CD14-positive monocyte (primary cell): ENCODE measurements at regions not wholly inside any gene's neighbourhood (a gene's known extent, or its start where the extent isn't known, plus 50 kb on each side); places are given as distances from the start of the nearest gene placed in this dataset.

ENCODE experiments used
- DNase-seq, 3 donors: peaks; one replicate each; pipeline ENCODE4 v3.0.0-alpha.2; 2011 to 2022
- H2AFZ ChIP-seq: 2 replicates; pipeline ENCODE4 v1.6.0; 2012; ENCODE audit warnings: mild to moderate bottlenecking, low read depth, low read length, inconsistent platforms; ENCODE audit not compliant: insufficient read depth, poor library complexity, severe bottlenecking
- H3K27ac ChIP-seq, 2 donors: 1 replicate in 1 of 2; 2 replicates in 1 of 2; pipeline ENCODE4 v1.5.1; 2012 to 2013; ENCODE audit warnings: low read length in 2 of 2, control low read depth in 1 of 2, inconsistent platforms in 1 of 2, low read depth in 1 of 2, mild to moderate bottlenecking in 1 of 2
- H3K27me3 ChIP-seq, 2 donors: one replicate each; pipeline versions ENCODE4 v1.6.0 to v1.6.1; 2011 to 2013; ENCODE audit warnings: low read length in 2 of 2; ENCODE audit not compliant: control insufficient read depth in 2 of 2, insufficient read depth in 2 of 2
- H3K36me3 ChIP-seq, 2 donors: replicated peaks in 1 of 2; 1 replicate in 1 of 2; 2 replicates in 1 of 2; pipeline versions ENCODE4 v1.5.1 to v1.6.1; 2012 to 2013; ENCODE audit warnings: low read length in 2 of 2, control low read depth in 1 of 2, inconsistent platforms in 1 of 2, mild to moderate bottlenecking in 1 of 2; ENCODE audit not compliant: insufficient read depth in 2 of 2, control insufficient read depth in 1 of 2
- H3K4me1 ChIP-seq, 2 donors: 1 replicate in 1 of 2; 2 replicates in 1 of 2; pipeline versions ENCODE4 v1.5.1 to v1.6.1; 2012 to 2013; ENCODE audit warnings: low read length in 2 of 2, control low read depth in 1 of 2, inconsistent platforms in 1 of 2, mild to moderate bottlenecking in 1 of 2, moderate library complexity in 1 of 2; ENCODE audit not compliant: insufficient read depth in 2 of 2, control insufficient read depth in 1 of 2
- H3K4me2 ChIP-seq: replicated peaks from 2 replicates; pipeline ENCODE3; 2012; ENCODE audit warnings: low read length, moderate library complexity, mild to moderate bottlenecking; ENCODE audit not compliant: poor library complexity, severe bottlenecking; ENCODE audit errors: extremely low read depth
- H3K4me3 ChIP-seq, 3 experiments: fragments of 200-600 bp in 1 of 3; sonication (generic) in 1 of 3; replicated peaks in 1 of 3; 1 replicate in 2 of 3; 2 replicates in 1 of 3; pipeline ENCODE4 v1.5.1; 2011 to 2013; ENCODE audit warnings: low read length in 3 of 3, mild to moderate bottlenecking in 3 of 3, control low read depth in 2 of 3, low read depth in 2 of 3, inconsistent platforms in 1 of 3, moderate library complexity in 1 of 3
- H3K79me2 ChIP-seq: 2 replicates; pipeline ENCODE4 v1.6.0; 2012; ENCODE audit warnings: mild to moderate bottlenecking, control low read depth, inconsistent platforms, low read length, moderate library complexity; ENCODE audit not compliant: insufficient read depth
- H3K9ac ChIP-seq: 2 replicates; pipeline ENCODE4 v1.6.0; 2017; ENCODE audit warnings: low read length, mild to moderate bottlenecking; ENCODE audit not compliant: insufficient read depth, poor library complexity, severe bottlenecking
- H3K9me3 ChIP-seq, 2 donors: replicated peaks in 1 of 2; 1 replicate in 1 of 2; 2 replicates in 1 of 2; pipeline versions ENCODE4 v1.5.1 to v1.6.1; 2012 to 2013; ENCODE audit warnings: low read length in 2 of 2, control low read depth in 1 of 2; ENCODE audit not compliant: control insufficient read depth in 1 of 2, insufficient read depth in 1 of 2
- H4K20me1 ChIP-seq: 2 replicates; pipeline ENCODE4 v1.6.0; 2012; ENCODE audit warnings: mild to moderate bottlenecking, low read length, control low read depth, moderate library complexity; ENCODE audit not compliant: insufficient read depth
- H3K27ac Mint-ChIP-seq, 7 donors: one replicate each; pipeline ENCODE4 v1.8.0; 2020; ENCODE audit warnings: mild to moderate bottlenecking in 7 of 7, mixed read lengths in 7 of 7, moderate library complexity in 6 of 7, inconsistent platforms in 2 of 7
- H3K27me3 Mint-ChIP-seq, 3 donors: one replicate each; pipeline ENCODE4 v1.8.0; 2021 to 2022; ENCODE audit warnings: low read depth in 3 of 3, mild to moderate bottlenecking in 3 of 3, mixed read lengths in 3 of 3, moderate library complexity in 3 of 3, inconsistent platforms in 1 of 3
- H3K36me3 Mint-ChIP-seq, 2 donors: one replicate each; pipeline ENCODE4 v1.8.0; 2020; ENCODE audit warnings: mixed read lengths in 2 of 2, inconsistent platforms in 1 of 2, mild to moderate bottlenecking in 1 of 2
- H3K4me1 Mint-ChIP-seq: one replicate; pipeline ENCODE4 v1.8.0; 2020; ENCODE audit warnings: mild to moderate bottlenecking, mixed read lengths
- H3K4me3 Mint-ChIP-seq, 2 donors: one replicate each; pipeline ENCODE4 v1.8.0; 2020; ENCODE audit warnings: mild to moderate bottlenecking in 2 of 2, mixed read lengths in 2 of 2, moderate library complexity in 1 of 2
- H3K9me3 Mint-ChIP-seq, 7 donors: one replicate each; pipeline ENCODE4 v1.8.0; 2020 to 2022; ENCODE audit warnings: mixed read lengths in 7 of 7, mild to moderate bottlenecking in 6 of 7, moderate library complexity in 6 of 7, inconsistent platforms in 2 of 7
- CTCF ChIP-seq: fragments of 200-600 bp; IDR thresholded peaks from one replicate; pipeline ENCODE4 v1.8.0; 2022; ENCODE audit warnings: antibody characterized with exemption, mild to moderate bottlenecking
- WGBS: methylation state at CpG from one replicate; pipeline ENCODE4 v1.1.5; 2013; ENCODE audit warnings: missing lambda C conversion rate; ENCODE audit not compliant: insufficient coverage; 5-methylcytosine and 5-hydroxymethylcytosine counted together
- intact Hi-C, 2 donors: fragments of 100-400 bp; cut with micrococcal nuclease; formaldehyde crosslinking; loops; one replicate each; pipeline versions ENCODE4 v1.15.0 to v1.15.1; 2023

GRCh38 chr6:2514965-2515543 is 235.7 kb downstream of the MYLK4 start:
- H3K27me3 ChIP-seq: peaks cover 40 to 48% of the 10 kb centered on the region in 2 donors
- peaks cover 0 to 4% of the 10 kb centered on the region in 2 donors for H3K36me3 ChIP-seq
- no peak overlapping the region for H3K27ac ChIP-seq
- H4K20me1 ChIP-seq: no peaks in the 10 kb centered on the region
- Mint-ChIP-seq H3K27ac (no peak overlapping the region), H3K27me3 (peaks cover 37 to 52% (median 50%) of the 10 kb centered on the region in 3 donors), H3K36me3 (no peaks in the 10 kb centered on the region), H3K4me3 (no peak overlapping the region), H3K9me3 (peaks cover 8 to 37% (median 18%) of the 10 kb centered on the region in 7 donors), H3K4me1 (no peaks in the 10 kb centered on the region)
- no peaks in the 10 kb centered on the region for H3K4me1 ChIP-seq
- H2AFZ ChIP-seq: no peak overlapping the region
- no peak overlapping the region for H3K4me3 ChIP-seq
- TF ChIP-seq CTCF: no peak
- H3K79me2 ChIP-seq: no peaks in the 10 kb centered on the region
- intact Hi-C loops: no loop called here
- DNase-seq: no peak
- no peak overlapping the region for H3K9ac ChIP-seq
- peaks cover 17 to 19% of the 10 kb centered on the region in 2 donors for H3K9me3 ChIP-seq
- H3K4me2 ChIP-seq: no peak overlapping the region
- 97% methylated on average over 8 of the region's 15 CpGs for WGBS

GRCh38 chr6:2512802-2513201 is 237.9 kb downstream of the MYLK4 start:
- H3K9me3 Mint-ChIP-seq: peaks cover 0 to 20% (median 3%) of the 10 kb centered on the region in 7 donors
- no peak overlapping the region for H3K4me3 ChIP-seq
- H3K27ac ChIP-seq: no peak overlapping the region
- peaks cover 39 to 43% of the 10 kb centered on the region in 2 donors for H3K27me3 ChIP-seq
- no CpG with 5 or more reads among the region's 5 CpGs for WGBS
- H3K79me2 ChIP-seq: no peaks in the 10 kb centered on the region
- H3K36me3 Mint-ChIP-seq: no peaks in the 10 kb centered on the region
- no peak overlapping the region for H3K27ac Mint-ChIP-seq
- H3K36me3 ChIP-seq: no peaks in the 10 kb centered on the region
- H3K9me3 ChIP-seq: peaks cover 0 to 4% of the 10 kb centered on the region in 2 donors
- H4K20me1 ChIP-seq: no peaks in the 10 kb centered on the region
- intact Hi-C loops: no loop called here
- peaks cover 3% of the 10 kb centered on the region for H3K4me1 Mint-ChIP-seq
- no peak for TF ChIP-seq CTCF
- H3K9ac ChIP-seq: no peak overlapping the region
- H3K4me2 ChIP-seq: no peak overlapping the region
- no peaks in the 10 kb centered on the region for H3K4me1 ChIP-seq
- no peak overlapping the region for H3K4me3 Mint-ChIP-seq
- peaks cover 28 to 51% (median 47%) of the 10 kb centered on the region in 3 donors for H3K27me3 Mint-ChIP-seq
- no peak overlapping the region for H2AFZ ChIP-seq
- no peak for DNase-seq
